NCI-H1436 (cell line): ENCODE measurements at regions not wholly inside any gene's neighbourhood (a gene's known extent, or its start where the extent isn't known, plus 50 kb on each side); places are given as distances from the start of the nearest gene placed in this dataset.
"Not testable (repeated sequence)": the region's sequence is repeated elsewhere in the genome, so short reads cannot be mapped to it uniquely, and the experiment has no call there.

Experiments
- DNase-seq: peaks from one replicate; lab custom pipeline; 2025; lab: John Stamatoyannopoulos, UW

- no peak for DNase-seq
These were observed 75.8 kb upstream of the BACH2 start for GRCh38 chr6:90372450-90372849.

- no peak for DNase-seq
These were observed 73.9 kb upstream of the BACH2 start for GRCh38 chr6:90370493-90370959.

DNA sequence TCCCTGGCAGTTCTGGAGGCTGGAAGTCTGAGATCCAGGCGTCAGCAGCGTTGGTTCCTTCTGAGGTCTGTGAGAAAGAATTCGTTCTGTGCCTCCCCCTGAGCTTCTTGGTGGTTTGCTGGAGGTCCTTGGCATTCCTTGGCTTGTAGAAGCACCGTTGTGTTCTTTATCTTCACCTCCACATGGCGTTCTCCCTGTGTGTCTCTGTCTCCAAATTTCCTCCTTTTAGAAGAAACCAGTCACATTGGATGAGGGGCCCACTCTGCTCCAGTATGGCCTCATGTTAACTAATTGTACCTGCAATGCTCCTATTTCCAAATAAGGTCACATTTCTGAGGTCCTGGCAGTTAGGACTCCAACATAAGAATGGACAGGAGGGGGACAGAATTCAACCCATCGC lies 73.0 kb upstream of the BACH2 start:
- DNase-seq = no peak

DNA sequence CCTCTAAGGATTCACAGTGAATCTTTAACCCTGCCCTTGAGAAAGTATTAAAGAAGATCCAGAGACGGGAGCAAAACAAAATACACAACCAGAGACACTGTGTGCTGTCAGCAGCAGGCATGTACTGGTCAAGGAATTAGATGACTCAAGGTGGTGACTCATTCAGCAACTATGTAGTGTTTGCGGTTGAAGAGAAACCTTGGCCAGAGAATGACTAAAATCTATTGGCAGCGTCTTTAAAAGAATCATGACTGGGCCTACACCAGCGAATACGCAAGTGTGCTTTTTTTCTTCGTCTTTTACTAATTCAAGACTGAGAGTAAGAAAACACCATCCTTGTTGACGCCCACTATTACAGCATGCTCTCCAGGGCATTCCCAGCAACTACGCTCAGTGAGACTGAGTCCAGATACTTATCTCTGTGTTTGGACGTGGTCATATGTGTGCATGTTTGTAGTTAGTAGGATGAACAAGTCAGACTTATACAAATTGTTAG lies 72.4 kb upstream of the BACH2 start:
- DNase-seq = no peak

GRCh38 chr6:90368601-90369000 lies 72.0 kb upstream of the BACH2 start:
- DNase-seq = no peak

DNA sequence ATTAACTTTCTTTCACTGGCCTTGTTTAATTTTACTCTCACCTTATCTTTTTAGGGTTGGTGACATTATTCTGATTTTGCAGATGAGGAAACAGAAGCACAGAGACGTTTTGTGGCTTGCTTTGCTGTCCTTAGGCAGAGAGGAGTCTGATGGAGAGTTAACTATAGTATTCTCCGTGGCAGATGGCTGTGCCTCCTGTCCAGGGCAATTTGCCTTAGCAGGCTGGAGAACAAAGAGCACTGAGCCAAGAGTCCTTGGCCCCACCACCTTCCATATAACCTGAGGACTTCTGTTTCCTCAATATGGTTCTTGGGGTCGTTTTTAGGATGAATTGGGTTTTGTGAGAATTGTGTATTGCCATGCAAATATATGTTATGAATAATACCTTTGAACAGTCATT lies 71.4 kb upstream of the BACH2 start:
- DNase-seq = no peak

DNA sequence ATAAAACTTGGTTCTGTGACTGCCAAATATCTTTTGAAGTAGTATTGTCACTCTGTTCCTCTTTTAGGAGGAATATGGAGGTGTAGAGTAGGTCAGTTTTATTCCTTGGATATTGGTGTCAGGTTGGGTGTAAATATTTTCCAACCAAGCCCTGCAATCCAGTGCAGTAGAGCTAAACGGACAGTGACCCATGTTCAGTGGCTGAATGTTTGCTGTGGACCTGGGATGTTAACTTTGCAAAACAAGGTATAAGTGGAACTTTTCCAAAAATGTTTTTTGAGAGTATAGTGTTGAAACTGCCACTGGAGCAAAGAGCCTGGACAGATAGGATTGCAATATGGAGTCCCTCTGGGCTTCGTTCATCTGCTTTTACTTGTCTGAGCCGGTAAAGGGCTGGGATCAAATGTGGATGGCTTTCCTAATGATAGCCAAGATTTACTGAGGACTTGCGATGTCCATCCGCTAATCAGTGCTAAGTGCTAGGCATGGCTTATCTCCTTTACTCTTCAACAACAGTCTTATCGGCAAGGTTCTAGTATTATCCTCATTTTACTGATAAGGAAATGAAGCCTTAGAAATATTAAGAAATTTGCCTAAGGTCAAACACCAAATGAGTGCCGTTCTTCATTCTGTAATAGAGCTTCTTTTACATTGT lies 69.0 kb upstream of the BACH2 start:
- DNase-seq = no peak

DNA sequence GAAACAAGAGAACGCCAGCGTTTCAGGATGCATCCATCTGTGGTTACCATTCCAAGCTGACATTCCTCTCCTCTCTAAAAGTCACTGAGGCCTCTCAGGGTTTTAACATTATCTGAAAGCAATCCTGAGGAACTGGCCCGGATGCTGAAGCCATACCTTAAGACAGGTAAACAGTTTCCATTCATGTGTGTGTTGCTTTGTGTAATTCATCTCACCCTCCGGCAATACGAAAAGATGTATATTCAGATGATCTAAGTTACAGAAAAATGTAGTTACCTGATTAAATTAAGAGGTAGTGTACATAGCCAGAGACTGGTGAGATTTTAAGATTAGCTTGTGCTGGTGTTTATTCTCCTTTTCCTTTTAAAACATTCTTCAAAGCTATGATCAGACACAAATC lies 68.4 kb upstream of the BACH2 start:
- DNase-seq = no peak

GRCh38 chr6:90364286-90364685 lies 67.6 kb upstream of the BACH2 start:
- DNase-seq = no peak

DNA sequence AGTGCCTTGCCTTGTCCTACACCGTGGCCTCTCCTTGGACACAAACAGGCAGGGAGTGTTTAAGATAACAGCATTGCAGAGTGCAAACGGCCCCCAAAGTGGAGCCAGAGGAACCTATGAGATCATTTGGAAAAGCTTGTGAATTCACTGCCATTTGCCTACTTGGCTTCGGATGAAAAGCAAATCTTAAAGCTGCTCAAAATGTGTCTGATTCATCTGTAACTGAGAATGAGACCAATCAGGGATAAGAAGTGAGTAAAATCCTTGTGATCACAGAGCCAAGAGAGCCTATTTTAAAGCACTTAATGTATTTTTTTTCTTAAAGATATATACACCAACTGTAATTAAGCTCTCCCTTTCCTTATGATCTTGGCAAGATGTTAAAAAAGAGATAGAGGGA lies 65.7 kb upstream of the BACH2 start:
- DNase-seq = no peak

GRCh38 chr6:90361174-90361573 lies 64.5 kb upstream of the BACH2 start:
- DNase-seq = no peak

- not testable (repeated sequence) for DNase-seq
These were observed 61.6 kb upstream of the BACH2 start for GRCh38 chr6:90358036-90358770.

DNA sequence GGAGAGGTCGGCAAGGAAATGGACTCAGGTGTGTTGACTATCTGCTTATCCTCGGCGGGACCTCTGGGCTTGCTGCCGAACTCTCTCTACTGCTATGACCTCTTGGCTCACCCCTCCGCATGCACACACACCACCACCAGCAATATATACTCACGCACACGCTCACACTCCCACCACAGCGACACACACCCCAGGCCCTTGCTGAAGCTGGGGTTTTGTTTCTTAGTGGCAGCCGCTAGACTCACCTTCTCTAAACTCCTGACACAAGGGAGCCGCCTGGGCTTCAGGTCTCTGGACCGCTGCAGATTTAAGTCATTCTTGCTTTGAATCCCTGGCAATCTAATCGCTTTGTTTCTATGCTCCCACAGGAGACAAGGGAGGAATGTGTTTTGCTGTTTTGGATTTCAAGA lies 59.4 kb upstream of the BACH2 start:
- DNase-seq = no peak

GRCh38 chr6:90354961-90355360 lies 58.3 kb upstream of the BACH2 start:
- no peak for DNase-seq

- no peak for DNase-seq
These were observed 55.1 kb upstream of the BACH2 start for GRCh38 chr6:90351696-90352095.

GRCh38 chr6:90350689-90351554 lies 54.3 kb upstream of the BACH2 start:
- DNase-seq = no peak

DNA sequence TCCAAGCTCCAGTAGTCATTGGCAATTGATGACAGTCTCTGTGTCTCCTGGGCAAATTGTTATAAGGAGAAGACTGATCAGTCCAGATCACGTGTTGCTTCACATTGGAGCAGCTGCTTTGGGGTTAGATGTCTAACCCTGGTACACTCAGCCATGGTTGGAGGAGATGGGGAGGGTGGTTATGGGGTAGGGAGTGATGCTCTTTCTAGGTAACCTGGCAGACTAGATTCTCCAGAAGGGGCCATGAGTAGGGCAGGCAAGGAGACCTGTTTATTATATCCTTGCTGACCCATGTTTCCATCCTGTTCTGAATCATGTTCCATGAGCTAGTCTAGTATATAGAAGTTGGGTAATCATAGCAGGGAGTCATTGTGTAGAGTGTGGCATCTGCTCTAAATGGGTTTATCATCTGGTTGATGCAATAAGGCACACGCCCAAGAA lies 50.8 kb upstream of the BACH2 start:
- no peak for DNase-seq

DNA sequence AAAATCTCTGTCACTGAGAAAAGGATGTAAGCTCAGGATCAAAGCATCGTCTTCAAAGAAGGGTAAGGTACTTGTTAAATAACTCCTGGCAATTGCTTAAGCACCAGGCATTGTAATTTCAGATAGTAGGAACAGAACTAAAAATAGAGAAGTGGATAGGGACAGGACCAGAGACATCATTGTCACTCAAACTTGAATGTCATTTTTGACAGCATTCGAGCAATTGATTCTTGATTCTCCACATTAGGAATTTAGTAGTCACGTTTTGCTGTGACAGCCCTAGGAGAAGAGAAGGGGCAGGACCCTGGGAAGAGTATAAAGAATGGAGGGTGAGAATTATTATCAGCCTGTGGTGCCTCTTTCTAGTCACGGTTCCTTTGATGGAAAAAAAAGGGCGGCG lies 50.1 kb upstream of the BACH2 start:
- no peak for DNase-seq
